Mesendoderm (in vitro differentiated cells): ENCODE measurements at regions not wholly inside any gene's neighbourhood (a gene's known extent, or its start where the extent isn't known, plus 50 kb on each side); places are given as distances from the start of the nearest gene placed in this dataset.

Source experiments
- DNase-seq: peaks from one replicate; pipeline ENCODE4 v3.0.0; 2013
- H2AK5ac ChIP-seq: 2 replicates; pipeline ENCODE4 v1.6.1; 2013; ENCODE audit warnings: low read length, inconsistent platforms
- H2BK120ac ChIP-seq: 2 replicates; pipeline ENCODE4 v1.6.1; 2013; ENCODE audit warnings: low read depth, mild to moderate bottlenecking, low read length, moderate library complexity, mixed read lengths
- H2BK15ac ChIP-seq: replicated peaks from 2 replicates; pipeline ENCODE4 v1.6.1; 2013; ENCODE audit warnings: low read depth, mild to moderate bottlenecking, moderate library complexity
- H2BK5ac ChIP-seq: 2 replicates; pipeline ENCODE4 v1.6.1; 2013; ENCODE audit warnings: low read length, inconsistent platforms
- H3K18ac ChIP-seq: 2 replicates; pipeline ENCODE4 v1.6.1; 2013; ENCODE audit warnings: mild to moderate bottlenecking, low read length, mixed read lengths
- H3K23ac ChIP-seq: one replicate; pipeline ENCODE4 v1.6.1; 2013; ENCODE audit warnings: low read length
- H3K27ac ChIP-seq: 2 replicates; pipeline ENCODE4 v1.5.1; 2013; ENCODE audit warnings: low read depth, mild to moderate bottlenecking, inconsistent platforms, low read length, moderate library complexity
- H3K27me3 ChIP-seq: 2 replicates; pipeline ENCODE4 v1.6.1; 2013; ENCODE audit warnings: low read length, control low read depth, mild to moderate bottlenecking, inconsistent platforms; ENCODE audit not compliant: insufficient read depth, poor library complexity
- H3K36me3 ChIP-seq: 2 replicates; pipeline ENCODE4 v1.6.1; 2013; ENCODE audit warnings: low read length, inconsistent platforms; ENCODE audit not compliant: control insufficient read depth, insufficient read depth
- H3K4ac ChIP-seq: one replicate; pipeline ENCODE4 v1.6.1; 2013; ENCODE audit warnings: low read depth, mild to moderate bottlenecking, low read length, moderate library complexity
- H3K4me1 ChIP-seq: 2 replicates; pipeline ENCODE4 v1.6.1; 2013; ENCODE audit warnings: low read depth, low read length, inconsistent platforms; ENCODE audit not compliant: control insufficient read depth
- H3K4me2 ChIP-seq: 2 replicates; pipeline ENCODE4 v1.6.1; 2013; ENCODE audit warnings: low read length
- H3K4me3 ChIP-seq: 2 replicates; pipeline ENCODE4 v1.5.1; 2013; ENCODE audit warnings: mild to moderate bottlenecking, low read length
- H3K56ac ChIP-seq: one replicate; pipeline ENCODE4 v1.6.1; 2013; ENCODE audit warnings: low read length
- H3K79me1 ChIP-seq: 2 replicates; pipeline ENCODE4 v1.6.1; 2013; ENCODE audit warnings: low read length, inconsistent platforms
- H3K79me2 ChIP-seq: 2 replicates; pipeline ENCODE4 v1.6.1; 2013; ENCODE audit warnings: mild to moderate bottlenecking, low read length; ENCODE audit not compliant: control insufficient read depth, insufficient read depth
- H3K9ac ChIP-seq: 2 replicates; pipeline ENCODE4 v1.6.1; 2013; ENCODE audit warnings: low read length, inconsistent platforms
- H4K5ac ChIP-seq: one replicate; pipeline ENCODE4 v1.6.1; 2013; ENCODE audit warnings: low read length
- H4K8ac ChIP-seq: one replicate; pipeline ENCODE4 v1.6.1; 2013; ENCODE audit warnings: low read depth, mild to moderate bottlenecking, control low read depth, low read length, moderate library complexity
- WGBS: extraction: QIAGEN DNeasy Blood & Tissue Kit; methylation state at CpG from one replicate; pipeline ENCODE4 v1.1.7; 2013; ENCODE audit warnings: low lambda C conversion rate, missing lambda C conversion rate; ENCODE audit not compliant: insufficient coverage; ENCODE audit errors: extremely low coverage; 5-methylcytosine and 5-hydroxymethylcytosine counted together

DNA sequence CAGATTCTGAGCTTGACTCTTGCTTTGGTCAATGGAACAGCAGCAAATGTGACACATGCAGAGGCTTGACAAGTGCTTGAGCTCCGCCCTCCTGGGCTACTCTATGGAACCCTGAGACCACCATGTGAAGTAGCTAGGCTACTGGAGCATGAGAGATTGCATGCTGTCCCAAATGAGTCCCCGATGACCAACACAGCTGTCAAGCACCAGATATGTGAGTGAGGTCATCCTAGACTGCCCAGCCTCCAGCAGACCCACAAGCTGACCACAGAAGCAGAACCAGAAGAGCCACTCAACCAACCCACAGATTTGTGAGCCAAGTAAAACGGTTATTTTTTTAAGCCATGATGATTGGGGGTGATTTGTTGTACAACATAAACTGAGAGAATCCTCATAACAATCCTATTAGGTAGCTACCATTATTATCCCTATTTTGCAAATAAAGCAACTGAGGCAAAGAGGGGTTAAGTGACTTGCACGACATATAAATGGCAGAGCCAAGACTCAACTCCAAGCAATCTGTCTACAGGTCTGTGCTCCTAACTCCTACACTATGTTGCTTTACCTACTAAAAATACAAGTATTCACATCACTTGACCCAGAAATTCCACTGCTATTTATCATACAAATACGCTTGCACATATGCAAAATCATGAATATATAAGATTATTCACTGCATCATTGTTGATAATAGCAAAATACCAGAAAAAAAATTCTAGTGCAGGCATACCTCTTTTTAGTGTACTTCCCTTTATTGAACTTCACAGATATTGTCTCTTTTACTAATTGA lies 136.2 kb downstream of the NDUFA12 start:
- Histone ChIP-seq H3K18ac (no peak overlapping the region), H3K4me2 (no peak overlapping the region), H3K4ac (no peak overlapping the region), H3K79me2 (no peaks in the 10 kb centered on the region), H3K9ac (no peak overlapping the region), H2BK120ac (no peak overlapping the region), H2BK15ac (no peak overlapping the region), H3K23ac (no peak overlapping the region), H3K4me3 (no peak overlapping the region), H3K4me1 (no peaks in the 10 kb centered on the region), H3K27me3 (peaks cover 7% of the 10 kb centered on the region), H3K56ac (no peak overlapping the region), H3K27ac (no peak overlapping the region), H3K79me1 (no peaks in the 10 kb centered on the region), H4K8ac (no peak overlapping the region), H2AK5ac (no peak overlapping the region), H3K36me3 (no peaks in the 10 kb centered on the region), H4K5ac (no peak overlapping the region), H2BK5ac (no peak overlapping the region)
- no peak for DNase-seq
- WGBS: no CpG with 5 or more reads among the region's 5 CpGs

GRCh38 chr12:94864987-94865386 lies 138.5 kb downstream of the NDUFA12 start:
- Histone ChIP-seq H3K23ac (no peak overlapping the region), H2BK120ac (no peak overlapping the region), H3K27me3 (no peaks in the 10 kb centered on the region), H3K56ac (no peak overlapping the region), H2AK5ac (no peak overlapping the region), H3K79me1 (no peaks in the 10 kb centered on the region), H4K8ac (no peak overlapping the region), H2BK15ac (no peak overlapping the region), H3K9ac (no peak overlapping the region), H3K79me2 (no peaks in the 10 kb centered on the region), H3K27ac (no peak overlapping the region), H3K4me3 (no peak overlapping the region), H3K4me2 (no peak overlapping the region), H3K18ac (no peak overlapping the region), H3K4ac (no peak overlapping the region), H3K4me1 (no peaks in the 10 kb centered on the region), H3K36me3 (no peaks in the 10 kb centered on the region), H2BK5ac (no peak overlapping the region), H4K5ac (no peak overlapping the region)
- no CpG with 5 or more reads among the region's 1 CpG for WGBS
- no peak for DNase-seq

GRCh38 chr12:94863321-94864035 lies 140.0 kb downstream of the NDUFA12 start:
- Histone ChIP-seq H3K27ac (no peak overlapping the region), H3K4me2 (no peak overlapping the region), H3K4ac (no peak overlapping the region), H3K36me3 (no peaks in the 10 kb centered on the region), H3K79me1 (no peaks in the 10 kb centered on the region), H3K4me1 (no peaks in the 10 kb centered on the region), H3K79me2 (no peaks in the 10 kb centered on the region), H3K9ac (no peak overlapping the region), H2BK5ac (no peak overlapping the region), H4K8ac (no peak overlapping the region), H2BK120ac (no peak overlapping the region), H3K4me3 (no peak overlapping the region), H3K23ac (no peak overlapping the region), H3K18ac (no peak overlapping the region), H2AK5ac (no peak overlapping the region), H4K5ac (no peak overlapping the region), H2BK15ac (no peak overlapping the region), H3K56ac (no peak overlapping the region), H3K27me3 (no peaks in the 10 kb centered on the region)
- no peak for DNase-seq
- WGBS: no CpG with 5 or more reads among the region's 8 CpGs

DNA sequence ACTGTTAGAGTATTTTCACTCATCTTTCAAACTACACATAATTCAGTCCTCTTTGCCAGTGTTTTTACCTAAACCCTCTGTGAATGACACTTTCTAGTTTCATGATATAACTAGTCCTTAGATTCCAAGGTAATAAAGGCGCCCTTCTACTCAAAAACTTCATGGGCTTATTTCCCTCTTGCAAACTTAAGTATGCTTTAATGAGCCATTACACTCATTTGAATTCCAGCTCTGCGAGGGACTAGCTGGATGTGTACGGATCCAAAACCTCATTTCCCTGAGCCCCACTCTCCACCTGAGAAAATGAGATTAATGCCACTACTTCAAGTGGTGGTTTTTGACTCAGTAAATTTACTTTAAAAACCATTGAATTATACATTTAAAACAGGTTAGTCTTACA lies 141.1 kb downstream of the NDUFA12 start:
- Histone ChIP-seq H2BK5ac (no peak overlapping the region), H2BK15ac (no peak overlapping the region), H4K8ac (no peak overlapping the region), H3K27ac (no peak overlapping the region), H3K79me2 (no peaks in the 10 kb centered on the region), H3K27me3 (no peaks in the 10 kb centered on the region), H3K23ac (no peak overlapping the region), H3K4ac (no peak overlapping the region), H3K4me2 (no peak overlapping the region), H3K36me3 (no peaks in the 10 kb centered on the region), H3K18ac (no peak overlapping the region), H3K4me1 (no peaks in the 10 kb centered on the region), H2BK120ac (no peak overlapping the region), H4K5ac (no peak overlapping the region), H3K79me1 (no peaks in the 10 kb centered on the region), H3K4me3 (no peak overlapping the region), H3K56ac (no peak overlapping the region), H3K9ac (no peak overlapping the region), H2AK5ac (no peak overlapping the region)
- no peak for DNase-seq
- no CpG with 5 or more reads among the region's 3 CpGs for WGBS

GRCh38 chr12:94856324-94856723 lies 147.2 kb downstream of the NDUFA12 start:
- Histone ChIP-seq H2BK120ac (no peak overlapping the region), H4K8ac (no peak overlapping the region), H2AK5ac (no peak overlapping the region), H3K23ac (no peak overlapping the region), H3K79me1 (no peaks in the 10 kb centered on the region), H3K79me2 (no peaks in the 10 kb centered on the region), H3K4me3 (no peak overlapping the region), H4K5ac (no peak overlapping the region), H3K9ac (no peak overlapping the region), H3K27me3 (no peaks in the 10 kb centered on the region), H3K27ac (no peak overlapping the region), H3K4ac (no peak overlapping the region), H2BK5ac (no peak overlapping the region), H3K4me1 (no peaks in the 10 kb centered on the region), H3K36me3 (no peaks in the 10 kb centered on the region), H2BK15ac (no peak overlapping the region), H3K18ac (no peak overlapping the region), H3K56ac (no peak overlapping the region), H3K4me2 (no peak overlapping the region)
- no CpG with 5 or more reads among the region's 2 CpGs for WGBS
- no peak for DNase-seq
